ENCODE measurements at regions not wholly inside any gene's neighbourhood (a gene's known extent, or its start where the extent isn't known, plus 50 kb on each side); places are given as distances from the start of the nearest gene placed in this dataset.

DNA sequence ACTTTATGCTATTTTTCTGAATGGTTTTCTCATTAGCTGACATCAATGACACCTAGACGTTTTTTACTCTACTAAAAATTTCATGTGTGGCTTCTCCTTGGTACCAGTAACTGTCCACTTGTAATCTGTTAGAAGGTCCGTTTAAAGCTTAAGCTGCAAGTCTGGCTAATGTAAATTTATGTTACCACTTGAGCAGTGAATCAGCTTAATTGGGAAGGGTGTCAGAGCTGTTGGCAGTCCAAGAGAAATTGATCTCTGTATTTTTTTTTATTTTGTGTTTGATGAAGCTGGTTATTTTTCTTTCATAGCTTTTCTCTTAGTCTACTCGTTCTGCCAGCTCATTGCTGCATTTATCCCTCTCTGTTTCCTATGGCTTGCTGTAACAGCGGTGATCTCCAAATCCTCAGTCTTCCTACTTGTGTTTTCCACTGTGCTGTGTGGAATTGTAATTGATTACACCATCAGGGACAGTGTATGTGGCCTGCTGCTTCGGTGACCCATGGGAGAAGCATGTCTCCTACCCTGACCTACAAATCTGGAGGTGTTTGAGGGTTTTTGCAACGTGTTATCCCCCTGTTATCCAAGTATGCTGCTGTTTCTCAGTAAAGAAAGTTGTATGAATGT, 724.2 kb upstream of the REG3G start:
- no peaks in the 10 kb centered on the region for H3K9me3 ChIP-seq (replicated peaks in 1 of 2; ENCODE audit: control insufficient read depth in 1 of 2, insufficient read depth in 1 of 2, low read length in 2 of 2)
- no peak overlapping the region for H3K4me3 ChIP-seq (replicated peaks in 1 of 3; ENCODE audit: low read depth in 2 of 3, low read length in 3 of 3)
- no peaks in the 10 kb centered on the region for H4K20me1 ChIP-seq (ENCODE audit: insufficient read depth, low read length)
- H3K36me3 ChIP-seq (replicated peaks in 1 of 2; ENCODE audit: control insufficient read depth in 1 of 2, insufficient read depth in 2 of 2, low read length in 2 of 2) = no peaks in the 10 kb centered on the region
- no peak overlapping the region for H3K4me2 ChIP-seq (replicated peaks; ENCODE audit: extremely low read depth, low read length, poor library complexity, severe bottlenecking)
- peaks cover 0 to 1% (median 0%) of the 10 kb centered on the region in 3 donors for H3K27me3 Mint-ChIP-seq (ENCODE audit: low read depth in 3 of 3)
- H3K27ac ChIP-seq (ENCODE audit: low read depth in 1 of 2, low read length in 2 of 2) = no peak overlapping the region
- intact Hi-C loops (cut with micrococcal nuclease) = no loop called here
- no peaks in the 10 kb centered on the region for H3K36me3 Mint-ChIP-seq
- H3K9me3 Mint-ChIP-seq = no peaks in the 10 kb centered on the region
- no peak overlapping the region for H2AFZ ChIP-seq (ENCODE audit: insufficient read depth, low read depth, low read length, poor library complexity, severe bottlenecking)
- H3K27me3 ChIP-seq (ENCODE audit: control insufficient read depth in 2 of 2, insufficient read depth in 2 of 2, low read length in 2 of 2) = no peaks in the 10 kb centered on the region
- H3K4me1 Mint-ChIP-seq = no peaks in the 10 kb centered on the region
- no peak for DNase-seq
- WGBS (ENCODE audit: insufficient coverage) = 86% methylated on average over 1 of the region's 6 CpGs
- H3K27ac Mint-ChIP-seq = no peak overlapping the region
- H3K4me3 Mint-ChIP-seq = no peak overlapping the region
- H3K4me1 ChIP-seq (ENCODE audit: control insufficient read depth in 1 of 2, insufficient read depth in 2 of 2, low read length in 2 of 2) = no peaks in the 10 kb centered on the region
- no peaks in the 10 kb centered on the region for H3K79me2 ChIP-seq (ENCODE audit: insufficient read depth, low read length)
- no peak overlapping the region for H3K9ac ChIP-seq (ENCODE audit: insufficient read depth, low read length, poor library complexity, severe bottlenecking)
- TF ChIP-seq, protein P1, sequence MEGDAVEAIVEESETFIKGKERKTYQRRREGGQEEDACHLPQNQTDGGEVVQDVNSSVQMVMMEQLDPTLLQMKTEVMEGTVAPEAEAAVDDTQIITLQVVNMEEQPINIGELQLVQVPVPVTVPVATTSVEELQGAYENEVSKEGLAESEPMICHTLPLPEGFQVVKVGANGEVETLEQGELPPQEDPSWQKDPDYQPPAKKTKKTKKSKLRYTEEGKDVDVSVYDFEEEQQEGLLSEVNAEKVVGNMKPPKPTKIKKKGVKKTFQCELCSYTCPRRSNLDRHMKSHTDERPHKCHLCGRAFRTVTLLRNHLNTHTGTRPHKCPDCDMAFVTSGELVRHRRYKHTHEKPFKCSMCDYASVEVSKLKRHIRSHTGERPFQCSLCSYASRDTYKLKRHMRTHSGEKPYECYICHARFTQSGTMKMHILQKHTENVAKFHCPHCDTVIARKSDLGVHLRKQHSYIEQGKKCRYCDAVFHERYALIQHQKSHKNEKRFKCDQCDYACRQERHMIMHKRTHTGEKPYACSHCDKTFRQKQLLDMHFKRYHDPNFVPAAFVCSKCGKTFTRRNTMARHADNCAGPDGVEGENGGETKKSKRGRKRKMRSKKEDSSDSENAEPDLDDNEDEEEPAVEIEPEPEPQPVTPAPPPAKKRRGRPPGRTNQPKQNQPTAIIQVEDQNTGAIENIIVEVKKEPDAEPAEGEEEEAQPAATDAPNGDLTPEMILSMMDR (IDR thresholded peaks at IDR 0.05) = no peak

DNA sequence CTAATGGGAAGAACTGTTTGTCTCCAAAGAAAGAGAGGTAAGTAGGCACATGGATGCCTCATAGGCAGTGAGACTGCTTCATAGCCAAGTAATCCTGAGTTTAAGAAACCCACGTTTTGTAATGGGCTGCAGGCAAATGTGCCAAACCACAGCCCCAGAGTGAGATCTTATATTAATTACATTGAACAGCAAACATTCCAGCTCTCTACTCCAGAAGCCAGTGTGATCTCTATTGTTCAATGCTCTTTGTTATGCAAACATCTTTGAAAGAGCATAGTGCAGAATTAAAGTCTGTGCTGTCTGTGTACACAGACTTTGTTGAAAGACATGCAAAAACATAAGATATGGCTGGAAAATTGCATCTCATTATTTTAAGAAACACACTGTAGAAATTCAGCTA, 720.8 kb upstream of the REG3G start:
- TF ChIP-seq, protein P1 (IDR thresholded peaks at IDR 0.05) = no peak
- no peaks in the 10 kb centered on the region for H3K36me3 ChIP-seq (replicated peaks in 1 of 2; ENCODE audit: control insufficient read depth in 1 of 2, insufficient read depth in 2 of 2, low read length in 2 of 2)
- H2AFZ ChIP-seq (ENCODE audit: insufficient read depth, low read depth, low read length, poor library complexity, severe bottlenecking) = no peak overlapping the region
- intact Hi-C loops (cut with micrococcal nuclease) = no loop called here
- Mint-ChIP-seq H3K27me3 (ENCODE audit: low read depth in 3 of 3) (peaks cover 0 to 1% (median 0%) of the 10 kb centered on the region in 3 donors), H3K4me3 (no peak overlapping the region), H3K4me1 (no peaks in the 10 kb centered on the region), H3K36me3 (no peaks in the 10 kb centered on the region), H3K27ac (no peak overlapping the region), H3K9me3 (no peaks in the 10 kb centered on the region)
- H3K4me1 ChIP-seq (ENCODE audit: control insufficient read depth in 1 of 2, insufficient read depth in 2 of 2, low read length in 2 of 2) = no peaks in the 10 kb centered on the region
- H3K27ac ChIP-seq (ENCODE audit: low read depth in 1 of 2, low read length in 2 of 2) = no peak overlapping the region
- no peak for DNase-seq
- H3K9me3 ChIP-seq (replicated peaks in 1 of 2; ENCODE audit: control insufficient read depth in 1 of 2, insufficient read depth in 1 of 2, low read length in 2 of 2) = no peaks in the 10 kb centered on the region
- H3K4me2 ChIP-seq (replicated peaks; ENCODE audit: extremely low read depth, low read length, poor library complexity, severe bottlenecking) = no peak overlapping the region
- no peak overlapping the region for H3K9ac ChIP-seq (ENCODE audit: insufficient read depth, low read length, poor library complexity, severe bottlenecking)
- H3K27me3 ChIP-seq (ENCODE audit: control insufficient read depth in 2 of 2, insufficient read depth in 2 of 2, low read length in 2 of 2) = no peaks in the 10 kb centered on the region
- no CpG with 5 or more reads among the region's 1 CpG for WGBS (ENCODE audit: insufficient coverage)
- H4K20me1 ChIP-seq (ENCODE audit: insufficient read depth, low read length) = no peaks in the 10 kb centered on the region
- no peak overlapping the region for H3K4me3 ChIP-seq (replicated peaks in 1 of 3; ENCODE audit: low read depth in 2 of 3, low read length in 3 of 3)
- H3K79me2 ChIP-seq (ENCODE audit: insufficient read depth, low read length) = no peaks in the 10 kb centered on the region

All from CD14-positive monocyte (primary cell).